Left lobe of liver (tissue), 2 donors: ENCODE measurements at regions not wholly inside any gene's neighbourhood (a gene's known extent, or its start where the extent isn't known, plus 50 kb on each side); places are given as distances from the start of the nearest gene placed in this dataset.
"Not testable (repeated sequence)": the region's sequence is repeated elsewhere in the genome, so short reads cannot be mapped to it uniquely, and the experiment has no call there.

Source experiments
- ATAC-seq: fragments of 200-7000 bp; cut with Tn5 transposase; one replicate; pipeline ENCODE4 v1.9.1; 2020; ENCODE audit warnings: mild to moderate bottlenecking, moderate library complexity
- DNase-seq: peaks from one replicate; pipeline ENCODE4 v3.0.0-alpha.2; 2020; ENCODE audit warnings: low spot score
- donor health status: DM: no; HTN: no; CAD: no; lungs with moderate emphysema.
- donor health status: DM: no; HTN: yes; CAD: no.

- ATAC-seq = no peak
- no peak for DNase-seq
Measured at GRCh38 chr6:50330963-50331362, 281.2 kb upstream of the DEFB112 start.

GRCh38 chr6:50333696-50334095 lies 284.0 kb upstream of the DEFB112 start:
- ATAC-seq (no peak), DNase-seq (no peak)

DNA sequence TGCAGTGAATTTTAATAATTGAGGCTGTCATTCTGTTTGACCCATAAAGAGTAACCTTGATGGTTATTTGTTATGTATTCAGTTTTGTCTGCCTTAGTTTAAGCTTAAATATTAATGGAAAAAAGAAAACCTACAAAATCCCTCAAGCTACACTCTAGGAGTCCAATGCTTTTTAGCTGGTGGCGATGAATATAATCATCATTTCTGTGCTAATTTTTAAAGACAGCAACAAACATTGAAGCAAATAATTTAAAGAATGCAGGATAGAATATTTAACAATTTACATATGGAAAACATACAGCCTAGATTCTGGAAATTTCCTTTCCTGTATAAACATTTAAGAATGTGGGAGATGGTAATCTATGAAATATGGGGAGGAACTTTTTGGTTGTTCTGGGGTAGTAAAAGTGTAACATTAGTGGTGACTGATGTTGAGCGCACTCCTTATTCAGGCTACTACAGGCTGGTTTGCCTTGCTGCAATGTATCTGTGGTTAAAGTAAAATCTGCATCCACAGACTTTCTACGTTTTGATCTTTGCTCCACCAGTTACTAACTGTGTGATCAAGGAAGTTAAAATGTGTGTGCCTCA lies 287.9 kb upstream of the DEFB112 start:
- no peak for ATAC-seq

GRCh38 chr6:50353603-50354002 lies 303.9 kb upstream of the DEFB112 start:
- no peak for ATAC-seq

More for the DNA sequence above, 287.9 kb upstream of the DEFB112 start:
- no peak for DNase-seq

DNA sequence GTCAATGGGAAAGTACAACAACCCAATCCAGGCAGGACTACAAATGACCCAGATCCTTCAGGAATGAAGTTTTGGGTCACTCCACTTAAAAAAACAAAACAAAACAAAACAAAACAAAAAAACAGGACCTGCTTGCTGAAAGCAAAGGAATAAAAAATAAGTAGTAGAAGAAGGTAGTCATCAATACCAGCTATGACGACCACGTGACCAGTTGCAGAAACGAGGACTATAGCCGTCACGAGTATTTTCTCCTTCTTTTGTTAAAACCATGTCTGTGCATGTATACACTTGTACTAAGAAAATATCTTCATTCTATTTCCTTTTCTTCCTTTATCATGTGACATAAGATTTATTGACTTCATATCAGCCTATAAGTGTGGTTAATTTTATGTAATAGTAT lies 308.4 kb upstream of the DEFB112 start:
- DNase-seq = no peak
- no peak for ATAC-seq

More at GRCh38 chr6:50353603-50354002, 303.9 kb upstream of the DEFB112 start:
- DNase-seq = no peak

DNA sequence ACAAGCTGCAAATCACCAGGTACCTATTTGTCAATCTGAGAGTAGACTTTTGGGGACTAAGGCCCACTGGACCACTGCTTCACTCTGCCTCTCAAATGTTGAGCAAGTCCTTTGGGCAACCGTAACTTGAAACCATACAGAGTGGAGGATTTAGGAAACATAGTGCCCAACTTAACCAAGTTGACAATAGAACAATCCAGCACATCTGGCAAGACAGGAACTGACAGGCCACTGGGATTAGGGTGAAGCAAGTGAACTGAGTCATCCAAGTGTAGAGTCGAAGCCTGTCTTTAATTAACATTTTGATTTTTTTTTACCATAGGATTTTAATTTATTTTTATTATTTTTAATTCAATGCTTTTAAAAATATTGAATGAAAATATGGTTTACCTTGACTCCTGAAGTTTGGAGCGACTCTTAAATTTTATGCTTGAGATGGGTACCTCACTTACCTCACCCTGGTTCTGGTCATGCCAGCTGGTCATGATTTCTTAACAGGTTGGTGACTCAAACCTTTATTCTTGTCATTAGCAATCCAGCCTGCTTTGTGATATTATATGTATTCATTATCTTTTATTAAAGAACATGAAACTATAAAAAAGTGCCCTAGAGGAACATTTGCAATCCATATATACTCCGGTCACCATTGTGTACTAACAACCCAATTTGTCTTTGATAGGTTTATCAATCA lies 312.1 kb upstream of the DEFB112 start:
- ATAC-seq (no peak), DNase-seq (no peak)

GRCh38 chr6:50362706-50363105 lies 313.0 kb upstream of the DEFB112 start:
- no peak for ATAC-seq

GRCh38 chr6:50369996-50370395 lies 320.3 kb upstream of the DEFB112 start:
- ATAC-seq = no peak
- DNase-seq = no peak

More at GRCh38 chr6:50362706-50363105, 313.0 kb upstream of the DEFB112 start:
- DNase-seq = no peak

- DNase-seq (no peak), ATAC-seq (no peak)
Measured at GRCh38 chr6:50380406-50381098, 330.8 kb upstream of the DEFB112 start.

DNA sequence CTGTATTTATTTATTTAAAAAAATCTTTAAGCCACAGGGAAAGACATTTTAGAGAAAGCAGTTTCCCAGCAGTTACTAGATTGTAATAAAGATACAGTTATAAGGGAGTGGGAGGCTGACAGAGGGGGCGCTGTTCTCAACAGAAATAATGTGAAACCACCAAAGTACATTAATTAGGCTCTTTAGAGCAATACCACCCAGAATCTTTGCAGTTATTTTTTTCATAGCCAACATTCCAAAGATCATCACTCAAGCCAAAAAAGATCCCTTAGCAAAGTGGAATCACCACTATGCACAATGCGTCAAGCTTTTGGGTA lies 331.3 kb upstream of the DEFB112 start:
- no peak for ATAC-seq
- no peak for DNase-seq

GRCh38 chr6:50390416-50390815 lies 322.9 kb upstream of the TFAP2D start:
- ATAC-seq (no peak), DNase-seq (no peak)

- not testable (repeated sequence) for ATAC-seq, DNase-seq
Measured at GRCh38 chr6:50394139-50394538, 319.2 kb upstream of the TFAP2D start.

- DNase-seq = no peak
- no peak for ATAC-seq
Measured at GRCh38 chr6:50404643-50405042, 308.7 kb upstream of the TFAP2D start.

- ATAC-seq = no peak
Measured at GRCh38 chr6:50410579-50410978, 302.7 kb upstream of the TFAP2D start.

DNA sequence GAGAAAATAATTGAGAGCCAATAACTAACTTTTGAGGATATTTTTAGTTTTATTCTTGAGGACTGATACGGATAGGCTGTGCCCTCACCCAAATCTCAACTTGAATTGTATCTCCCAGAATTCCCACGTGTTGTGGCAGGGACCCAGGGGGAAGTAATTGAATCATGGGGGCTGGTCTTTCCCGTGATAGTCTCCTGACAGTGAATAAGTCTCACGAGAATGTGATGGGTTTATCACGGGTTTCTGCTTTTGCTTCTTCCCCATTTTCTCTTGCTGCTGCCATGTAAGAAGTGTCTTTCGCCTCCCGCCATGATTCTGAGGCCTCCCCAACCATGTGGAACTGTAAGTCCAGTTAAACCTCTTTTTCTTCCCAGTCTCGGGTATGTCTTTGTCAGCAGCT lies 292.3 kb upstream of the TFAP2D start:
- DNase-seq, ATAC-seq: not testable (repeated sequence)

More at GRCh38 chr6:50410579-50410978, 302.7 kb upstream of the TFAP2D start:
- no peak for DNase-seq

DNA sequence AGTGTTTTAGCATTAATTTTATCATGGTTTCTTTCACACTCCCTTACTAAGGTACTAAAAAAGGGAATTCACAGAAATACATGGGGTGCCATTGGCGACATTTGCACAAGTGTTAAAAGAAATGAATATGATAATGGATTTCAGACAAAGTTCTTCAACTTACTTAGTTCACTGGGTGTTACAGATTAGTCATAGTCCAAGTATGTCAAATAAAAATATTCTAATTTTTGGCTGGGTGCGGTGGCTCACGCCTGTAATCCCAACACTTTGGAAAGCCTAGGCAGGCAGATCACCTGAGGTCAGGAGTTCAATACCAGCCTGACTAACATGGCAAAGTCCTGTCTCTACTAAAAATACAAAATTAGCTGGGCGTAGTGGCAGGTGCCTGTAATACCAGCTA lies 286.1 kb upstream of the TFAP2D start:
- no peak for ATAC-seq

GRCh38 chr6:50437901-50438300 lies 275.4 kb upstream of the TFAP2D start:
- DNase-seq (no peak), ATAC-seq (no peak)

More for the DNA sequence above, 286.1 kb upstream of the TFAP2D start:
- DNase-seq = no peak

GRCh38 chr6:50442531-50443040 lies 270.7 kb upstream of the TFAP2D start:
- ATAC-seq = no peak
- no peak for DNase-seq

GRCh38 chr6:50443144-50443543 lies 270.2 kb upstream of the TFAP2D start:
- DNase-seq (no peak), ATAC-seq (no peak)

DNA sequence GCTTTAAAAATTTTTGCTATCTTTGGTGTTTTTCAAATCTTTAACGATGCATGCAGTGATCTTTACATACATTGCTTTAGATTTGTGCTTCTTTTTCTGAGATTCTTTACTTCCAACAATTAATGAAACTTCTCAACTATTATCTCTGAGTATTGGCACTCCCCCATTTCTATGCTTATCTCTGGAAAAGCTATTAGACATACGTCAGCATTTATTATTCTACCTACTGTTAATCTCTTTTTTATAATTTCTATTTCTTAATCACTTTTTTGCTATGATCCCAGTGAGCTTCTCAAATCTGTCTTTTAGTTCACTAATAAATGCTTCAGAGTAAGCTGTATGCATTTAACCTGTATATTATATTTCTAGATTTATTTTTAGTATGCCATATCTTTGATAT lies 264.2 kb upstream of the TFAP2D start:
- DNase-seq = no peak
- ATAC-seq = no peak

DNA sequence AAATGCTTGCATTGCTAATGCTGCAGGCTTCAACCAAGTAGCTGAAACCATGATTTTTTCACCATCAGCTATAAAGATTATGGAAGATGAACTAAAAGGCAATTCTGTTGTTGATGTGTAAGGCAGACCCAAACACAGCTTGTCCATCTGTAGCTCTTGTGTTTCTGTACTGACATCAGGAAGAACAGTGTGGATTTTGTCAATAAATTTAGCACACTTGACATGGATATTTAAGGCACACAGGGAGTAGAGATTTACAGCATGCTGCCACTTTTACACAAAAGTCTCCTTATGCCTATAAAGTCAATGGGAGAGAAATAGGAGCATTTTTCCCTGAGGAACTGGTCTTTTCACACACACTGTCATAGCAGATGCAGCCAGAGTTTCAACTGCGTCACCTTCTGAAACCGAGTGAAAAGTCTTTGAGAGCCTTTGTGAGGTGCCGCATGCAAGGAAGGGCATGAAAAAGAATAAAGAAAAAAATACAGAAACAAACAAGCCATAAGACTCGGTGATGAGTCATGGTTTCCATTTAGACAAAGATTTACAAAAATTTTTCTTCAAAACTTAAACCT lies 261.4 kb upstream of the TFAP2D start:
- ATAC-seq (no peak), DNase-seq (no peak)

- ATAC-seq = no peak
- DNase-seq = no peak
Measured at GRCh38 chr6:50455029-50455428, 258.3 kb upstream of the TFAP2D start.
